Thoracic aorta (tissue), 2 donors: ENCODE measurements at regions not wholly inside any gene's neighbourhood (a gene's known extent, or its start where the extent isn't known, plus 50 kb on each side); places are given as distances from the start of the nearest gene placed in this dataset.

Source experiments
- ATAC-seq: fragments of 150-250 bp; one replicate; pipeline ENCODE4 v1.8.0; 2017; ENCODE audit warnings: low read depth; ENCODE audit not compliant: insufficient number of reproducible peaks, low FRiP score
- DNase-seq: peaks from one replicate; pipeline ENCODE4 v3.0.0-alpha.2; 2020; ENCODE audit warnings: low spot score
- H3K27ac ChIP-seq, 2 donors: fragments of 200-600 bp; sonication (generic); 1 replicate in 1 of 2; 2 replicates in 1 of 2; pipeline ENCODE4 v1.5.1; 2016; ENCODE audit warnings: mild to moderate bottlenecking in 2 of 2, moderate library complexity in 2 of 2
- H3K27me3 ChIP-seq: fragments of 200-600 bp; sonication (generic); replicated peaks from 2 replicates; pipeline ENCODE4 v1.6.0; 2016; ENCODE audit warnings: mild to moderate bottlenecking; ENCODE audit not compliant: insufficient read depth
- H3K36me3 ChIP-seq: fragments of 200-600 bp; sonication (generic); one replicate; pipeline ENCODE4 v1.5.1; 2016
- H3K4me1 ChIP-seq, 2 donors: fragments of 200-600 bp; sonication (generic); 1 replicate in 1 of 2; 2 replicates in 1 of 2; pipeline versions ENCODE4 v1.5.1 to v1.6.0; 2016; ENCODE audit warnings: low read depth in 2 of 2, mild to moderate bottlenecking in 1 of 2; ENCODE audit not compliant: control insufficient read depth in 1 of 2
- H3K4me3 ChIP-seq: fragments of 200-600 bp; sonication (generic); 2 replicates; pipeline ENCODE4 v1.5.1; 2016; ENCODE audit warnings: mild to moderate bottlenecking
- H3K9me3 ChIP-seq: fragments of 200-600 bp; sonication (generic); 2 replicates; pipeline ENCODE4 v1.5.1; 2016
- CTCF ChIP-seq: fragments of 200-600 bp; sonication (generic); IDR thresholded peaks from one replicate; pipeline ENCODE4 v1.5.1; 2019; ENCODE audit warnings: antibody characterized with exemption

GRCh38 chr1:229808272-229808671, 182.2 kb downstream of the URB2 start:
- H3K27ac ChIP-seq, result no peak overlapping the region
- DNase-seq, result no peak
- no peaks in the 10 kb centered on the region for H3K27me3 ChIP-seq
- H3K9me3 ChIP-seq, result peaks cover 21% of the 10 kb centered on the region
- TF ChIP-seq CTCF, result no peak
- H3K4me1 ChIP-seq, result no peaks in the 10 kb centered on the region
- no peaks in the 10 kb centered on the region for H3K36me3 ChIP-seq
- H3K4me3 ChIP-seq, result no peak overlapping the region
- no peak for ATAC-seq

- H3K9me3 ChIP-seq, result peaks cover 14% of the 10 kb centered on the region
- TF ChIP-seq CTCF, result no peak
- H3K27me3 ChIP-seq, result no peaks in the 10 kb centered on the region
- H3K36me3 ChIP-seq, result no peaks in the 10 kb centered on the region
- H3K4me1 ChIP-seq, result no peaks in the 10 kb centered on the region
- ATAC-seq (no peak), DNase-seq (no peak)
- no peak overlapping the region for H3K4me3 ChIP-seq
- no peak overlapping the region for H3K27ac ChIP-seq
These were observed 184.1 kb downstream of the URB2 start for GRCh38 chr1:229810140-229810539.

GRCh38 chr1:229810961-229811360, 184.9 kb downstream of the URB2 start:
- Histone ChIP-seq H3K4me3 (no peak overlapping the region), H3K4me1 (no peaks in the 10 kb centered on the region), H3K27me3 (no peaks in the 10 kb centered on the region), H3K27ac (no peak overlapping the region), H3K36me3 (no peaks in the 10 kb centered on the region), H3K9me3 (peaks cover 11% of the 10 kb centered on the region)
- DNase-seq, result no peak
- TF ChIP-seq CTCF, result no peak
- ATAC-seq, result no peak

GRCh38 chr1:229812148-229812547, 186.1 kb downstream of the URB2 start:
- no peaks in the 10 kb centered on the region for H3K36me3 ChIP-seq
- no peak for DNase-seq
- H3K4me3 ChIP-seq, result no peak overlapping the region
- no peak overlapping the region for H3K27ac ChIP-seq
- peaks cover 11% of the 10 kb centered on the region for H3K9me3 ChIP-seq
- no peak for TF ChIP-seq CTCF
- no peak for ATAC-seq
- no peaks in the 10 kb centered on the region for H3K4me1 ChIP-seq
- no peaks in the 10 kb centered on the region for H3K27me3 ChIP-seq

GRCh38 chr1:229812693-229813092, 186.6 kb downstream of the URB2 start:
- Histone ChIP-seq H3K9me3 (peaks cover 11% of the 10 kb centered on the region), H3K4me3 (no peak overlapping the region), H3K27ac (no peak overlapping the region)

More at GRCh38 chr1:229812693-229813092, 186.6 kb downstream of the URB2 start:
- H3K36me3 ChIP-seq, result no peaks in the 10 kb centered on the region
- H3K27me3 ChIP-seq, result no peaks in the 10 kb centered on the region
- no peak for ATAC-seq
- DNase-seq, result no peak
- TF ChIP-seq CTCF, result no peak
- H3K4me1 ChIP-seq, result no peaks in the 10 kb centered on the region
